Endothelial cell of umbilical vein (primary cell): ENCODE measurements at regions not wholly inside any gene's neighbourhood (a gene's known extent, or its start where the extent isn't known, plus 50 kb on each side); places are given as distances from the start of the nearest gene placed in this dataset.

Source experiments
- BruUV-seq: library from RNA; stranded (reverse); fragments of 400-500 nt; replicated peaks from 2 replicates; lab custom pipeline; 2021; lab: Mats Ljungman, UMichigan
- CTCF ChIA-PET: fragments of 300-600, 350-600 bp; sonication (Branson Sonifier 250); formaldehyde crosslinking; loops from one replicate; lab custom pipeline; 2021; ENCODE audit warnings: antibody characterized with exemption, inconsistent platforms; lab: Charles Lee
- POLR2A ChIA-PET: fragments of 300-600, 350-600 bp; sonication (Branson Sonifier 250); formaldehyde crosslinking; loops from one replicate; lab custom pipeline; 2021; ENCODE audit warnings: antibody characterized with exemption, inconsistent platforms; lab: Charles Lee
- DNase-seq: peaks from one replicate; pipeline ENCODE4 v3.0.0-alpha.2; 2011; ENCODE audit warnings: low read depth, low spot score
- FAIRE-seq: peaks from 2 replicates; lab custom pipeline; 2011; peaks lifted over from hg19 to GRCh38; lab: Jason Lieb, UNC
- H2AFZ ChIP-seq: 2 replicates; pipeline ENCODE4 v1.6.0; 2012; ENCODE audit warnings: low read depth, low read length, control low read depth, inconsistent platforms
- H3K27ac ChIP-seq: 2 replicates; pipeline ENCODE4 v1.5.1; 2011; ENCODE audit warnings: low read depth, mild to moderate bottlenecking, control low read depth, low read length, moderate library complexity; ENCODE audit not compliant: insufficient read depth
- H3K27me3 ChIP-seq, 2 experiments: 2 replicates each; pipeline versions ENCODE4 v1.6.0 to v1.6.1; 2011; ENCODE audit warnings: low read length in 2 of 2, mixed read lengths in 1 of 2; ENCODE audit not compliant: control insufficient read depth in 2 of 2, insufficient read depth in 2 of 2
- H3K36me3 ChIP-seq, 2 experiments: 2 replicates in 1 of 2; 3 replicates in 1 of 2; pipeline ENCODE4 v1.5.1; 2011; ENCODE audit warnings: low read length in 2 of 2, mild to moderate bottlenecking in 1 of 2, moderate library complexity in 1 of 2; ENCODE audit not compliant: control insufficient read depth in 2 of 2, insufficient read depth in 2 of 2; ENCODE audit errors: extremely low read depth in 1 of 2
- H3K4me1 ChIP-seq: 3 replicates; pipeline ENCODE4 v1.5.1; 2011; ENCODE audit warnings: mild to moderate bottlenecking, low read length; ENCODE audit not compliant: control insufficient read depth, insufficient read depth; ENCODE audit errors: extremely low read depth
- H3K4me2 ChIP-seq: 2 replicates; pipeline ENCODE4 v1.6.1; 2011; ENCODE audit warnings: low read length, control low read depth, mixed read lengths; ENCODE audit not compliant: insufficient read depth
- H3K4me3 ChIP-seq, 3 experiments: fragments of 200-600 bp in 1 of 3; sonication (generic), shearing (Covaris generic) in 1 of 3; replicated peaks in 1 of 3; 2 replicates each; pipeline ENCODE4 v1.5.1; 2011 to 2016; ENCODE audit warnings: control low read depth in 3 of 3, low read length in 3 of 3, mild to moderate bottlenecking in 2 of 3, inconsistent platforms in 1 of 3, low read depth in 1 of 3, moderate library complexity in 1 of 3; ENCODE audit not compliant: insufficient read depth in 1 of 3
- H3K79me2 ChIP-seq: 2 replicates; pipeline ENCODE4 v1.6.0; 2012; ENCODE audit warnings: low read length, inconsistent platforms; ENCODE audit not compliant: control insufficient read depth, insufficient read depth
- H3K9ac ChIP-seq: replicated peaks from 2 replicates; pipeline ENCODE3; 2011; ENCODE audit warnings: low read length, control low read depth; ENCODE audit not compliant: insufficient read depth; ENCODE audit errors: extremely low read depth
- H3K9me1 ChIP-seq: replicated peaks from 3 replicates; pipeline ENCODE4 v1.6.0; 2011; ENCODE audit warnings: mild to moderate bottlenecking, low read length; ENCODE audit not compliant: control insufficient read depth, insufficient read depth; ENCODE audit errors: extremely low read depth
- H3K9me3 ChIP-seq: replicated peaks from 2 replicates; pipeline ENCODE4 v1.5.1; 2012; ENCODE audit warnings: low read length, inconsistent platforms; ENCODE audit not compliant: control insufficient read depth, insufficient read depth
- H4K20me1 ChIP-seq: replicated peaks from 2 replicates; pipeline ENCODE3; 2011; ENCODE audit warnings: mild to moderate bottlenecking, low read length; ENCODE audit not compliant: control insufficient read depth, insufficient read depth; ENCODE audit errors: extremely low read depth
- EZH2 ChIP-seq: IDR thresholded peaks from 2 replicates; pipeline ENCODE4 v1.6.1; 2012; ENCODE audit warnings: borderline replicate concordance, low read depth, mild to moderate bottlenecking, moderate library complexity, low read length, inconsistent platforms; ENCODE audit not compliant: severe bottlenecking
- FOS ChIP-seq: IDR thresholded peaks from 2 replicates; pipeline ENCODE4 v1.6.1; 2011; ENCODE audit warnings: mild to moderate bottlenecking, low read length, moderate library complexity, borderline replicate concordance; ENCODE audit not compliant: insufficient read depth
- GATA2 ChIP-seq: IDR thresholded peaks from 2 replicates; pipeline ENCODE4 v1.7.0; 2011; ENCODE audit warnings: low read depth, mild to moderate bottlenecking, moderate library complexity, mixed read lengths, low read length; ENCODE audit not compliant: insufficient read length, insufficient read depth
- JUN ChIP-seq: IDR thresholded peaks from 2 replicates; pipeline ENCODE4 v1.6.1; 2011; ENCODE audit warnings: borderline replicate concordance, low read depth; ENCODE audit not compliant: insufficient read length, insufficient read depth
- MYC ChIP-seq: IDR thresholded peaks from one replicate; pipeline ENCODE4 v1.6.1; 2011; ENCODE audit warnings: mild to moderate bottlenecking, low read depth, low read length
- POLR2A ChIP-seq: IDR thresholded peaks from 2 replicates; pipeline ENCODE4 v1.6.1; 2012; ENCODE audit warnings: low read depth, mild to moderate bottlenecking, control low read depth, low read length
- POLR2AphosphoS5 ChIP-seq: IDR thresholded peaks from 2 replicates; pipeline ENCODE4 v1.6.1; 2012; ENCODE audit warnings: low read depth, mild to moderate bottlenecking, control low read depth, low read length, moderate library complexity; ENCODE audit not compliant: insufficient read depth
- dilution Hi-C: fragments of 300-500 bp; cut with MboI; formaldehyde crosslinking; loops from one replicate; pipeline ENCODE4 v1.15.0; 2019; ENCODE audit warnings: low sequenced_read_pairs; ENCODE audit not compliant: extremely low pct_ligation_motif_present
- intact Hi-C: fragments of 100-400 bp; cut with micrococcal nuclease; formaldehyde crosslinking; loops from one replicate; pipeline ENCODE4 v1.10.0; 2022
- TF ChIP-seq, protein P1 (sequence below), 2 donors: IDR thresholded peaks; 1 replicate in 1 of 2; 2 replicates in 1 of 2; pipeline ENCODE4 v1.5.1; 2011; ENCODE audit warnings: low read length in 2 of 2, mild to moderate bottlenecking in 2 of 2, moderate library complexity in 2 of 2, control low read depth in 1 of 2, inconsistent platforms in 1 of 2, low read depth in 1 of 2; ENCODE audit not compliant: insufficient read depth in 1 of 2; ENCODE audit errors: extremely low read depth in 1 of 2
- TF ChIP-seq, protein P2 (sequence below): IDR thresholded peaks from 2 replicates; pipeline ENCODE4 v1.6.1; 2011; ENCODE audit not compliant: insufficient read depth, insufficient read length

DNA sequence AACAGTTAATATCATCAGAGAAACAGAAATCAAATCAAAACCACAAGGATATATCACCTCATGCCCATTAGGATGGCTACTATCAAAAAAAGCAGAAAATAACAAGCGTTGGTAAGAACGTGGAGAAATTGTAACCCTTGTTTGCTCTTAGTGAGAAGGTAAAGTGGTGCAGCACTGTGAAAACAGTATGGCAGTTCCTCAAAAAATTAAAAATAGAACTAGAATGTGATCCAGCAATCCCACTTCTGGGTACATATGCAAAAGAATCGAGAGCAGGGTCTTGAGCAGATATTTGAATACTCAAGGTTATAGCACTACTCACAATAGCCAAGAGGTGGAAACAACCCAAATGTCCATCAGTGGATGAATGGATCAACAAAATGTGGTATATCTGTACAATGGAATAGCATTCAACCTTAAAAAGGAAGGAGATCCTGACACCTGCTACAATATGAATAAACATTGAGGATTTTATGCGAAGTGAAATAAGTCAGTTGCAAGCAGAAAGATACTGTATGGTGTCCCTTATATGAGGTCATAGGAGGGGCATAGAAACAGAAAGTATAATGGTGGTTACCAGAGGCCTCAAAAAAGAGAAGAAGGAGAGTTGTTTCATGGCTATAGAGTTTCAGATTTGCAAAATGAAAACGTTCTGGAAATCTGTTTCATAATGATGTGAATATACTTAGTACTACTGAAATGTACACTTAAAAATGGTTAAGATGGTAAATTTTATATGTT, 131.0 kb upstream of the EEA1 start:
- no peak for FAIRE-seq
- H2AFZ ChIP-seq: no peak overlapping the region
- peaks cover 2 to 7% of the 10 kb centered on the region in 2 experiments for H3K27me3 ChIP-seq
- no peaks in the 10 kb centered on the region for H3K36me3 ChIP-seq
- H3K4me3 ChIP-seq: no peak overlapping the region
- CTCF ChIA-PET: no interaction called here
- dilution Hi-C loops: no loop called here
- H3K79me2 ChIP-seq: no peaks in the 10 kb centered on the region
- POLR2A ChIA-PET: no interaction called here
- no peak overlapping the region for H3K9ac ChIP-seq
- H3K4me1 ChIP-seq: no peaks in the 10 kb centered on the region
- no TSS peak for BruUV-seq
- H4K20me1 ChIP-seq: no peaks in the 10 kb centered on the region
- H3K27ac ChIP-seq: no peak overlapping the region
- no peaks in the 10 kb centered on the region for H3K9me1 ChIP-seq
- no peaks in the 10 kb centered on the region for H3K9me3 ChIP-seq
- intact Hi-C loops: no loop called here
- no peak for TF ChIP-seq JUN
- no peak for TF ChIP-seq MYC
- no peak for TF ChIP-seq POLR2A
- no peak for TF ChIP-seq POLR2AphosphoS5
- TF ChIP-seq, protein P1, sequence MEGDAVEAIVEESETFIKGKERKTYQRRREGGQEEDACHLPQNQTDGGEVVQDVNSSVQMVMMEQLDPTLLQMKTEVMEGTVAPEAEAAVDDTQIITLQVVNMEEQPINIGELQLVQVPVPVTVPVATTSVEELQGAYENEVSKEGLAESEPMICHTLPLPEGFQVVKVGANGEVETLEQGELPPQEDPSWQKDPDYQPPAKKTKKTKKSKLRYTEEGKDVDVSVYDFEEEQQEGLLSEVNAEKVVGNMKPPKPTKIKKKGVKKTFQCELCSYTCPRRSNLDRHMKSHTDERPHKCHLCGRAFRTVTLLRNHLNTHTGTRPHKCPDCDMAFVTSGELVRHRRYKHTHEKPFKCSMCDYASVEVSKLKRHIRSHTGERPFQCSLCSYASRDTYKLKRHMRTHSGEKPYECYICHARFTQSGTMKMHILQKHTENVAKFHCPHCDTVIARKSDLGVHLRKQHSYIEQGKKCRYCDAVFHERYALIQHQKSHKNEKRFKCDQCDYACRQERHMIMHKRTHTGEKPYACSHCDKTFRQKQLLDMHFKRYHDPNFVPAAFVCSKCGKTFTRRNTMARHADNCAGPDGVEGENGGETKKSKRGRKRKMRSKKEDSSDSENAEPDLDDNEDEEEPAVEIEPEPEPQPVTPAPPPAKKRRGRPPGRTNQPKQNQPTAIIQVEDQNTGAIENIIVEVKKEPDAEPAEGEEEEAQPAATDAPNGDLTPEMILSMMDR (IDR thresholded peaks at IDR 0.05; ENCODE audit: extremely low read depth in 1 of 2, insufficient read depth in 1 of 2, low read depth in 1 of 2, low read length in 2 of 2): no peak
- no peak for TF ChIP-seq GATA2
- no peak for TF ChIP-seq EZH2
- no peak for TF ChIP-seq FOS
- TF ChIP-seq, protein P2, sequence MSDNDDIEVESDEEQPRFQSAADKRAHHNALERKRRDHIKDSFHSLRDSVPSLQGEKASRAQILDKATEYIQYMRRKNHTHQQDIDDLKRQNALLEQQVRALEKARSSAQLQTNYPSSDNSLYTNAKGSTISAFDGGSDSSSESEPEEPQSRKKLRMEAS: no peak
- no peak for DNase-seq
- H3K4me2 ChIP-seq: no peak overlapping the region
